SK-N-MC (cell line): ENCODE measurements at regions not wholly inside any gene's neighbourhood (a gene's known extent, or its start where the extent isn't known, plus 50 kb on each side); places are given as distances from the start of the nearest gene placed in this dataset.

ENCODE experiments used
- EZH2 ChIP-seq: fragments of 200-600 bp; sonication (generic); IDR thresholded peaks from one replicate; pipeline ENCODE4 v1.6.1; 2017; ENCODE audit warnings: antibody characterized with exemption
- FOXP2 ChIP-seq: optimal IDR thresholded peaks from 2 replicates; pipeline ENCODE3; 2011; ENCODE audit warnings: mild to moderate bottlenecking, moderate library complexity; ENCODE audit not compliant: insufficient read depth; ENCODE audit errors: extremely low read length, control extremely low read depth
- POLR2AphosphoS5 ChIP-seq: IDR thresholded peaks from 2 replicates; pipeline ENCODE4 v1.6.1; 2012; ENCODE audit warnings: mild to moderate bottlenecking, low read depth, low read length, borderline replicate concordance

- TF ChIP-seq EZH2 (no peak), POLR2AphosphoS5 (no peak), FOXP2 (no peak)
Measured at GRCh38 chr7:35463751-35464150, 209.9 kb upstream of the TBX20 start.
